Breast epithelium (tissue), 3 donors: ENCODE measurements at regions not wholly inside any gene's neighbourhood (a gene's known extent, or its start where the extent isn't known, plus 50 kb on each side); places are given as distances from the start of the nearest gene placed in this dataset.

Experiments
- CTCF ChIP-seq, 3 donors: fragments of 450-650 bp; IDR thresholded peaks; one replicate each; pipeline ENCODE4 v1.5.1; 2016 to 2017; ENCODE audit warnings: antibody characterized with exemption in 3 of 3, mild to moderate bottlenecking in 3 of 3, moderate library complexity in 3 of 3
- POLR2A ChIP-seq: fragments of 450-650 bp; IDR thresholded peaks from one replicate; pipeline ENCODE4 v1.6.1; 2016; ENCODE audit warnings: antibody characterized with exemption, mild to moderate bottlenecking, moderate library complexity
- POLR2AphosphoS5 ChIP-seq, 3 donors: sonication (generic); formaldehyde crosslinking; IDR thresholded peaks; one replicate each; pipeline ENCODE4 v1.6.1; 2017; ENCODE audit warnings: antibody characterized with exemption in 3 of 3

GRCh38 chr15:68501616-68502015 lies 69.7 kb upstream of the ITGA11 start:
- TF ChIP-seq CTCF (IDR thresholded peaks at IDR 0.05) (no peak), POLR2AphosphoS5 (IDR thresholded peaks at IDR 0.05) (no peak), POLR2A (no peak)
